Fibroblast of gingiva (primary cell): ENCODE measurements at regions not wholly inside any gene's neighbourhood (a gene's known extent, or its start where the extent isn't known, plus 50 kb on each side); places are given as distances from the start of the nearest gene placed in this dataset.
A peak's percentile ranks its signal among the peaks of the same experiment; 100 is the strongest.
"Not testable (repeated sequence)": the region's sequence is repeated elsewhere in the genome, so short reads cannot be mapped to it uniquely, and the experiment has no call there.

Experiments
- DNase-seq: peaks from one replicate; pipeline ENCODE4 v3.0.0-alpha.2; 2011; ENCODE audit warnings: low read depth

DNA sequence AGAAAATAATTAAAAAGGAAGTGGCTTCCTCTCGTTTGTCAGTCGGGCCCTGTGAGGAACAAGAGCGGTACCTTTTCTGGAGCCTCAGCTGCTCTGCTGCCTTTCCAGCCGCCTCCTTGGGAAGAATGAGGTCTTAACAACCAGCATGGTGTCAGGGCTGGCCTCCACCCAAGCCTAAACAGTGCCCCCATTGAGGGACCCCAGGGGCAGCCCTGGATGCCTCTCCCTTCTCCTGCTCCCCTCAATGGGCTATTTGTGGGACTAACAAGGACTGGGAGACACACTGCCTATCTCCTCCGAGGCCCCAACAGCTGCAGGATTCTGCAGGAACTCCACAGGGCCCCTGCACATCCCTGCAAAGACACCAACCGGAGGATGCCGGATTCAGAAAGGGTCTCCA lies 155.4 kb upstream of the MAP3K1 start:
- no peak for DNase-seq

DNA sequence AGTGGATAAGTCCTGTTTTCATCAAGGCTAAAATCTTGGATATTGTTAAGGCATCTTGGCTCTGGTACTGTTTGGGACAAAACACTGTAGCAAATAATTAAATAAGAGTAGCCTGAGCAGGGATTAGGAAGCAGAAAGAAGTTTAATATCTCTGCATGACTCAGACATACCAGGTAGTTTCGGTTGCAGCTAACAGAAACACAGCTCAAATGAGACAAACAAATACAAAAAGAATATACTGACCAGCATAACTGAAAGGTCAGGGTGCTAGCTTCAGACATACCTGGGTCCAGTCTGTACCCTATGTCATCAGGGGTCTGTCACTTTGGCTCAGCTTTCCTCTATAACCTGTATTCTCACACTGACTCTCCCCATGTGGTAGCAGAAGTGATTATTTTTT lies 156.4 kb upstream of the MAP3K1 start:
- DNase-seq, result no peak

DNA sequence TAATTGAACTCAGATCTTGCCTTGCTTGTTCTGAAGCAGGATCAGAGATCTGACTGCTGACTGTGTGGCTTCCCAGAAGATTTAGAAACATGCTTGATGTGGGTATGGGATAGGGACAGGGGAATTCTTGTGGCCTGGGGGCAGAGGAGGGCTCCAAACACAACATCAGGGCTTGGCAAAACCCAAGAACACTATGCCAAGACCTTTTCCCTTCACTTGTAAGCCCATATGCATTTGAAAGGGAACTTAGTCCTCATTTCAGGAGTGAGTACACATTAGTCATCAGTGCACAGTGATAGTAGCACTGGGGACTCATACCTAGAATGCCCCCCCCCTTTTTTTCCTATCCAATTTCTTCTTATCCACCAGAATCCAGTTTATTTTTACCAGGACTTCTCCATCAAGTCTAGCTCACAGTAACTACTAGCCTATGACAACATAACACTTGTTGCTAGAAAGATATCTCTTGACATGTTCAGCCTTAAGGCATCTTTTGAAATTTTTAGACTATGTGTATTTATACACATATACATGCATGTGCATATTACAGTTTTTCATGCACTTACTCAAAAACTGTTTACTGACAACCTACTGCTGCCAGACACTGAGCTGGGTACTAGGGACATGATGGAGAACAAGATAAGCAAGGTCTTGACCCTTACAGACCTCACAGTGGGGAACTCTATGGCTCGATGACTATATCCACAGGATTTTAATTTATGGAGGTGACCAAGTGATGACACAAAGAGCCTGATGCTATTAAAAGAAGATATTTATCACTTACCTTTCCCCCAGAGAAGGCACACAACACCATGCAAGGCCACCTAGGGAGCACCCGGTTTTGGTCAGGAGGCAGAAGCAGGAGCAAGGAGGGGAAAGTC lies 158.3 kb upstream of the MAP3K1 start:
- peak; percentile 95 for DNase-seq

DNA sequence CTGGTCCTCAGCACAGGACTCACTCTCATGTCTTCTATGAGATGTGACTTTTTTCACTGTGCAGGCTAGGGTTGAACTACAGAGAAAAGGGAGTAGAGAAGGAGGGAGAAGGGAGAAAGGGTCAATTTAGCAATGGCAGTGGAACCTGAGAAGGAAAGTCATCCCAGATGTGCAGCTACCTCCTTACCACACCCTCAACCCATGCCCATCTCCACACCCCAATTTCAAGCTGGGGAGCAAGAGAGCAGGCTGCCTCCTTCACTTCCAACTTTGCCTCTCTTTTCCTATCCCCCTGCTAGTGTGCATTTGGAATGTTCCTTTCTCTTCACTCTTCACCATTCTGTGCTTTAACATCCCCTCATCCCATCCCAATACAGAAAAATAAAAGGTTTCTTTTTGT lies 163.5 kb upstream of the MAP3K1 start:
- no peak for DNase-seq

DNA sequence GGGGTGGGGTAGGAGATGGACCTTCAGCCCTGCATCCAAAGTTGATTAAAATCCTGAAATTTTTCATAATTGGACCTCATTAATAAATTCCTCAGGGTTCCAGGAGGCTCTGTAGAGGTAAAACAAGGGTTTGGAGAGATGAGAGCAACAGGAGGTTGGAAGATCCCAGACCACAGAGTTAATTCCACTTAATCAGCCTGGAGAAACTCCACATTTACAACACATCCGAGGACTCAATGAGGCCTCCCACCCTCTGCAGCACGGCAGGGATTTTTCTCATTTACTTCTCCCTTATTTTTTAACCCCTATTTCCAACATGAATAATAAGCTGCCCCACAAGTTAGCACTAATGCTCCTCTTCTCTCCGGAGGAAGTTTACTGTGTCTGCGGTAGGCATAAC lies 165.0 kb upstream of the MAP3K1 start:
- DNase-seq, result no peak

DNA sequence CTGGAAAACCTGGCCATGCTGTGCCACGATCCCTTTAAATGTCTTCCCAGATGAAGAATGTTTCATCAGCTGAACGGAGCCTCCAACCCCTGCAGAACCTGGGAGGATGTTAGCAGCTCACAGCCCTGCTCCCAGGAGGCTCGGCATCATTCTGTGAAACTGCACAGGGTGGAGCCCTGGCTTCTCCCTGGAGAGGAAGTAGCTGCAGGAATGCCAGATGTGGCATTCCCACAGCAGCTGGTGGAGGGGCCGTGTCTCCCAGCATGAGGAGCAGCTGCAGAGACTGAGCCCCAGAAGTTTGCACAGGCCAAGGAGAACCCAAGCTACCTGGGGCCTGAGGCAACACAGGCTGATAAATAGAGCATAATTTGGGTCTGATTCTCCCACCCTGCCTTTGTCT lies 165.8 kb upstream of the MAP3K1 start:
- peak; percentile 77 for DNase-seq

DNA sequence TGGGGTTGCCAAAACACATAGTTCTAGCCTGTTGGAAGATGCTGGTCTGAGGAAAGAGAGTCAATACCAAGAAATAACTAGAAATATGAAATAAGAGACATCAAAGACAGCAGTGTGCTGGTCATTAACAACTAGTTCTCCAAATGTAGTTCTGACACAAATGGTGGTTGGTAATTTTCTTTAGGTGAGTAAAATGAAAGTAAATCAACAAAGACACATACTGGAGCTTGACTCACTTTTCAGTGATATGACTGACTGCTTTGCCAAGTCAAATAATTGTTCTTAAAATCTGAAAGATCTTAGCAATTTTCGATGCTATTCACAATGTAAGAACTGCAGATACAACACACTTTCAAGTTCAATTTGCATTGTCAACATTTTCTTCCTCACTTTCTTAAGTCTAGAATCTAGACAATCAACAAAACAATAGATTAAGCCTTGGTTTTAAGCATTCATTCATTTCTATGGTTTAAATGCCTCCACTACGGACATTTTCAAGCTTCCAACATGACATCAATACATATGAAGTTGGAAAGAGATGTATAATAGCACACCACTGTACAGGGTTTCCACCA lies 166.8 kb upstream of the MAP3K1 start:
- DNase-seq, result no peak

DNA sequence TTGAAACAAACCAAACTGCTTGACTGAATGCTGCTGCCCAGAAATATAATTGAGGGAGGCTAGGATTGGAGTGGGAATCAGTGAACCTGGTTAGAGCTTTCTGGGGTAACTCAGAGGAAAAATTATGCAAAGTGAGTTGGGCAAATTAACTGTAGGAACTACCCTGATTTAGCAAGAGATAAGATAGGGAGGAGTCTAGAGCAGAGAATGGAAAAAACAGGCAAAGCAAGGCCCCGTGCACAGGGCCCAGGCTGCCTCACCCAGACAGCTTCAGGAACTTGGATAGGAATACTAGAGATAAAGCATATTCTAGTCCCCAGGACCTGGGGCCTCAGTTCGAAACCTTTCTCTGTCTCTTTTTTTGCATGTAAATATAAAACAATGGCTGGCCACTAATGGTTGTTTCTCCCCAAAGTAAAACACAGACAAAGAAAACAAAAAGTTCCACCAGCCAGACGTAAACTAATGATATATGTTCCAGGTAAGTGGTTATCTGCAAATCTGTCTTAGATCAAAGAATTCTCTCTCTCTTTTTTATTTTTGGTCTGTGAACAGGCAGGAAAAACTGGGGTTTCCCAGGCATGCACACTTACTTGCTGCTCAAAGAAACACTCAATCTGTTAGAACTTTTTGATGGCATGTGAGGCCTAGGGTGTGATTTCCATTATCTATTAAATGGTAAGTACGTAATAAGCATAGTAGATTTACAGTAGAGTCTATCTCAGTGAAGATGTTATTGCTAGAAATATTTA lies 168.1 kb upstream of the MAP3K1 start:
- DNase-seq, result no peak

DNA sequence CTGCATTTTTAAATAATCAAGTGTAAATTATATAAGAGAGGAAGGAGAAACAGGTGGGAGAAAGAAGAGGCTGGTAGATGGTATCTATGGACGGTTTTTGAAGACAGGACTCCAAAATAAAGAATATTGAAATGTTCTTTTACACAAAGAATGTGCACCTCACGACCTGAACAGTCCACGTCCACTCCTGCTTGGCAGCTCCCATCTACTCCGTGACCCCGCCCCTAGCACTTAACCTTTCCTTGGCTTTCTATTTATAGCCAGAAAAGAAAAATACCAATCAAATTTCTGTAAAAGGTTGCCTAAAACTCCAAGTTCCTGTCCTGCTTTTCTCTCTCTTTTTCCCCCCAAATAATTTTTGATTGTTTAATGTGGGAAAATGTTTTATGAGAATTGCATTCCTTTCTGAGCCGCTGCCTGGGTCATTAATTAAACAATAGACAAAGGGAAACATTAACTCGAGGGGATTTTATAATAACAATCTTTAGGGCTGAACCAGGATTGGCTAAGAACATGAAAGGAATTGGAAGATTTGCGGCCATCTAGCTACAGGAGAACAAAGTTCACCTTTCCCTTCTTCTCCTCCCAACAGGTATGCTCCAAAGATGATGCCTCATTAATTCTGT lies 173.6 kb upstream of the MAP3K1 start:
- no peak for DNase-seq

DNA sequence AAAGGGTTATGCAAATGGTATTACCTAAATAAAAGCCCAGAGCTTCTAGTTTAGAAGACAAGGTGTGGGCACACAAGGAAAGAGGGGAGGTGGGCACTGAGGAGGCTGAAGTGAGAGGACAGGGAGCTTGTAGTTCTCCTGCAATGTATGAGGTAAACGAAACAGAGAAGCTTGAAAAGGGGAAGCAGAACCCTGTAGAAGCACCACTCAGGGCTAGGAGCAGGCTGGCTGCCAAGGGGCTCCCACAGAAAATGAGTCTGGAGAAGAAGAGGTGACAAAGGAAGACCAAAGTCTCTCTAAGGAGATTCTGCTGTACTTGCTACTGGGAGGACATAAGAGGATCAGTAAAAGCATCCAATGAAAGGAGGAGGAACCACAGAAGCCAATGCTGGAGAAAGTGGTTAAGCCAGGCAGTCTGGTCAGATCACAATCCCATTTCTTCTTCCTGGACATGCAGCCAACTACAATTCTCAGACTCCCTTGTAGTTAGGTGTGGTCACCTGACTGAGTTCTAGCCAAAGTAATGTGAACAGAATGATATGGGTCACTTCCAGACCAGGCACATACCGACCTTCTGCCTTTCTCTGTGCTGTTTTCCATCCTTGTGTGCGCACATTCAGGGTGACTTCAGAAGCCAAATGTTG lies 174.5 kb upstream of the MAP3K1 start:
- DNase-seq, result no peak

DNA sequence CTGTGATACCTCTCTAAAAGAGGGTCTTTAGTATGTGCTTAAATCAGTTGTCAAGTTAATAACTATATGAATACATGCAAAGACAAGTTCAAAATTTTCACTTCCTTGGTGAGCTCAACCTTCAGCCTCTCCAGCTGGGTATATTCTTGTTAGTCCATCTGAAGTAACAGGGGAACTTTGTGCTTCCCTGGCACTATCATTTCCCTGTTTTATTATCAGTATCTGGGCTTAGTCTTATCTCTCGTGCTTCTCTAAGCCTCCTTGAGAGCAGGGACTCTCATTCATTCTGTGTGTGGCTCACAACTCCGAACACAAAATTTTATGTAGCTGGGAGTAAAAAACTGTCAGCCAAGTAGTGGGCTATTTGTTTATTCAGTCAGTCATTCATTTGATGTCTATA lies 175.9 kb upstream of the MAP3K1 start:
- DNase-seq, result no peak

DNA sequence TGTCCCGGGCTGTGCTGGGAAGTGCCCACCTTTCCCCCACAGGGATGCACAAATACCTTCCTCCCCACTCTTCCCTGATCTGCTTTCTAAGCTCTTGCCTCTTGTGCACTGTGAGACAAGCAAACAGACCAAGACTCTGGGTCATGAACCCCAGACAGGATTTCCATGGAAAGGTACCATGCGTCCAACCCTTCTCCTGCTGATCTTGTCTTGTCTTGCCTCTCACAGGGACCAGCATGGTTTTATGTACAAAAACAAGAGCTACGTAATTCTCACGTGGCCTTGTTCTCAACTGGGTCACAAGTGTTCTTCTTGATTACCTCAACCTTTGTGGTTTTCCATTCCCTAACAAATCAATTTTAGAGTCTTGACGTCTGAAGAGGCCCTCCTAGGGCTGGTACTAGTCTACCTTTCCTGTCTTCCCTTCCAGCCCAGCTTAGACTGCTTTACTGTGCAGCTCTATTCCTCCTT lies 176.5 kb upstream of the MAP3K1 start:
- no peak for DNase-seq

DNA sequence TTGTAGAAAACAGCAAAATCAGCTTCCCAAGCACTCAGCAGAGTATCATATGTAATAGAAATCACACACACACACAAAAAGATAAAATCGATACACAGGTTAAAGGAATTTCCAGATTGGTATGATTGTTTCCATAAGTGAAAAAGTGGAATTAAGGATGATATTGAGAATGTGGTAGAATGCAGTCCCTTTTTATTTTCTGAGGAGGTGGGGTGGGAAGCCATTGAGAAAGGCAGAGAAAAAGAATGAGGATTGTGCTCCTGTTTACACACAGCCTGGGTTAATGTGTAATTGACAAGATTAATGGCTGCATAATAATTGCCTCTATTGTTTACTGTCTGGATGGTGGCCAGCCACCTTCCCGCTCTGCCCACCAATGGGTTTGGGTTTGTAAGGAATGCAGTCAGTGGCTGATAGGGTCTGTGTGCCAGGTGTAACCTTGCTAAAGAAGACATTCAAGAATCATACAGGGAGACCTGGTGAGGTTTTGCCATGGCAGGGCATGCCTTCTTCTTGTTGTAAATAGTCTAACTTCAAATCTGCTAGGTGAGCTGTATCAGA lies 177.2 kb upstream of the MAP3K1 start:
- no peak for DNase-seq

DNA sequence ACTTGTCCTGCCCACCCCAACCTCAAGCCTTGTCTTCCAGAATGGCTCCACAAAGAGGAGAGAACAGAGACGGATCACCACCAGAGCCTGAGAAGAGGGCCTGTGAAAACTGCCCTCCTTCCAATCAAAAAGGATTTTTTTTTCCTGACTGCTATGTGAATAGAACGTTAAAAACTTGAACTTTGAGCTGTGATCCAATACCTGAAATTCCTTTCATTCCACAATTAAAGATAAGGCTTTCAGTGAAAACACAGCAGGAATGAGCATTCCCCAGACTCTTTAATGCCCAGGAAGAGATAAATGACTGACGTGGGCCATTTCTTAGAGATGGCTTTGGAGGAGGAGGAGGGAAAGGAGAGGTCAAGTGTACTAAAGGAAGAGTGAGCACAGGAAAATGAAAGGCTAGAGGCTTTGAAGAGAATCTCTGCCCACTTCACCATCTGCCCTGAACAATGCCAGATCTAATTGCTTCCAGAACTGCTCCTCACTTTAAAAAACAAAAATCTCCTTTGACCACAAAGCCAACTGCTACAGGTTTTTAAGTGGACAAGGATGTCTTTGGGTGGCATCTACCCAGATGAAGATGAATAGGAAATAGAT lies 177.9 kb upstream of the MAP3K1 start:
- no peak for DNase-seq

DNA sequence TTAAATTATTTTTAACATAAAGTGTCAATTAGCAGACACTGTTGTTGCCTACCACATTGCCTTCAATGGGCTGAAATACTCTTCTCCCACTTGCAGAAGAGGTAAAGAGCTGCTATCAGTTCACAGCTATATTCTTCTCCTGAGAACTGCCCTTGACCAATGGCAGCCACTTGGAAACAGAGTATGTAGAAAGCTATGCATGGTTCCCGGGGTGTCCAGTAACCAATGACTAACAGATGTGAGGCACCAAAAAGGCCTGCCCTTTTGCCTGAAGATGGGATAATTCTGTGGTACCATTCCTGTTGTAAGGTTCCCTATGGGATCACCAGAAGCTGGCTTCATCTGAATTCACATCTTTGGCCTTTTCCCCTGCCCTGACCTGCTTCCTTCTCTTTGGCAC lies 181.4 kb upstream of the MAP3K1 start:
- DNase-seq, result peak; percentile 26

DNA sequence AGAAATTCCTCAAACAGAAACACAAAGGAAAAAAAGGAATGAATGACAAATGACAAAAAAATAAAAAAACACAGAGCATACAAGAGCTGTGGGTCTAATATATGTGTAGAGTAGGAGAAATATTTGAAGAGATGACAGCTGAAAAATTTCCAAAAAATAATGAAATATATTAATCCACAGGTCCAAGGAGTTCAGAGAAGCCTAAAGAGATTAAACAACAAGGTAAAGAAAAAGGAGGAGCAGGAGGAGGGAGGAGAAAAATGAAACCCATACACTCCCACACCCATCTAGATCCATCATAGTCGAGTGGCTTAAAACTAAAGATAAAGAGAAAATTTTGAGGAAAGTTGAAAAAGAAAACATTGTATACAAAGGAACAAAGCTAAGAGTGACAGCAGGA lies 182.4 kb upstream of the MAP3K1 start:
- no peak for DNase-seq

DNA sequence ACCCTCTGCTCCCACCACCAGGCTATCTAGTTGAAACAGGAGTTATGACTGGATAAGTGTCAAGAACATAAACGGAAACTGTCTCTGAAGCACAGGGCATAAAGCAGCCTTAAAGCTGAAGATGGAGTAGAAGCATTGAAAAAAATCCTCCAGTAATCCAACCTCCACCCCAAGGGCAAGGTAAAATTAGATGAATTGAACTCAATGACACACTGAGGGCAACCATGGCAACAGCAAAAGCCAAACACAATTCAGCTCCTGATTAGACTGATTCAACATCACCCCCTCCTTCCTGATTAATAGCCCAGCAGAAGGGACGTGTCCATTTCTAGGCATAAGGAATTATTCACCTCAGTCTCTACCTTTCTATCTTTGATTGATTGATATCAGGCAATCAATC lies 183.2 kb upstream of the MAP3K1 start:
- no peak for DNase-seq

DNA sequence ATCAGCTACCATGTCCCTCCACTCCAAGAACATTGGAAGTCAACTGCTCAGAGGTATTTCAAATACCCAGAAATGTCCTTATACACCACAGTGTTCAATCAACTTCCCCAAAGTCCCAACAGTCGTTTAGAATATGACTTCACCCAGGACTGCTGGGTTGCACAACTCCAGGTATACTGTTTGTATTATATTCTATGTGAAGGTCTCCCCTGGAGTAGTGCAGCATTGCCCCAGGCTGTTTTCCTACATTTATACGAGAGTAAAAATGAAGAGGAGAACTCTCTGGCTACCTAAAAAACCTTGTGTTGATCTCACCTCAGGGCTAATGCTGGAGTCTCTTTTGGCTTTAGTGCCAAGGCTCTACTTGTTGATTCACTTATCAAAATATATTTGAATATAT lies 183.6 kb upstream of the MAP3K1 start:
- no peak for DNase-seq

DNA sequence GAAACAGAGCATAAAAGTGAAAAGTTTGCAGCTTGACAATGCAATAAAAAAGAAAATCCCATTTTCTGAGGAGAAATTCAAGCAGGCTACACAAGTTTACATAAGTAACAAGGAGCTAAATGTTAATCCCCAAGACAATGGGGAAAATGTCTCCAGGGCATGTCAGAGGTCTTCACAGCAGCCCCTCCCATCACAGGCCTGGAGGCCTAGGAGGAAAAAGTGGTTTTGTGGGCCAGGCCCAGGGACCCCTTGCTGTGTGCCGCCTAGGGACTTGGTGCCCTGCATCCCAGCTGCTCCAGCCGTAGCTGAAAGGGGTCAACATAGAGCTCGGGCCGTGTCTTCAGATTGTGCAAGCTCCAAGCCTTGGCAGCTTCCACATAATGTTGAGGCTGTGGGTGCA lies 186.7 kb upstream of the MAP3K1 start:
- not testable (repeated sequence) for DNase-seq

DNA sequence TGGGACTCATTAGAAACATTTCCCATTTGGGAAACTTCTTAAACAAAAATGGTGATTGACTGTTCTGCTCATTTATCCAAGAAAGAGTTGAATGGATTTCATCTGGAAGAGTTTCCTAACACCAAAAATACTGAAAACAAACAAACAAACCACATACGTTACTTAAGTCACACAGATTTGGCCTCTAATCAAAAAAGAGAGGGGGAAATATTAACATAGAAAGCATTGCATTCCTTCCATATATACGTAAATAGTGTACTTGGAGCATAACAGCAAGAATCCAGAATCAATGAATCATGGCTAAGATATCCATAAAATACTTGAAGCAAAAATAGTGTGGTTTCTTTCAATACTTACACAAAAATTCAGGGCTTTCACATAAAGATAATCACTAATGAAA lies 189.8 kb upstream of the MAP3K1 start:
- DNase-seq, result peak; percentile 99

DNA sequence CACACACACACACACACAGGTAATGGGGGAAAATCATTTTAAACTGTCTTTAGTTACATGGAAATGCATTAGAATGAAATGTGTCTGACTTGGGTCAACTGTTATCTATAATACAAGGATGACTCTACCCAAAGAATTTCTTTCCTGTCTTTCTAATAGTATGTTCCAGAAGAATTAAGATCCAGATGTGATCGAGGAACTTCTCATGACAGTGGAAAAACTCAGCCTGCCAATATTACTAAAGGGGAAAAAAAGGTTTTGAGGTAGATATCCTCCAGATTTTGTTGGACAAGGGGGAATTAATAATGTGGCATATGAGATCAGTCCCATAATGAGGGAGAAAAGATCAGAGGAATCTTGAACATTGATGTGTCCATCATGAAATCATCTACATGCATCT lies 190.6 kb upstream of the MAP3K1 start:
- DNase-seq, result no peak
